ENCODE measurements at regions not wholly inside any gene's neighbourhood (a gene's known extent, or its start where the extent isn't known, plus 50 kb on each side); places are given as distances from the start of the nearest gene placed in this dataset.

DNA sequence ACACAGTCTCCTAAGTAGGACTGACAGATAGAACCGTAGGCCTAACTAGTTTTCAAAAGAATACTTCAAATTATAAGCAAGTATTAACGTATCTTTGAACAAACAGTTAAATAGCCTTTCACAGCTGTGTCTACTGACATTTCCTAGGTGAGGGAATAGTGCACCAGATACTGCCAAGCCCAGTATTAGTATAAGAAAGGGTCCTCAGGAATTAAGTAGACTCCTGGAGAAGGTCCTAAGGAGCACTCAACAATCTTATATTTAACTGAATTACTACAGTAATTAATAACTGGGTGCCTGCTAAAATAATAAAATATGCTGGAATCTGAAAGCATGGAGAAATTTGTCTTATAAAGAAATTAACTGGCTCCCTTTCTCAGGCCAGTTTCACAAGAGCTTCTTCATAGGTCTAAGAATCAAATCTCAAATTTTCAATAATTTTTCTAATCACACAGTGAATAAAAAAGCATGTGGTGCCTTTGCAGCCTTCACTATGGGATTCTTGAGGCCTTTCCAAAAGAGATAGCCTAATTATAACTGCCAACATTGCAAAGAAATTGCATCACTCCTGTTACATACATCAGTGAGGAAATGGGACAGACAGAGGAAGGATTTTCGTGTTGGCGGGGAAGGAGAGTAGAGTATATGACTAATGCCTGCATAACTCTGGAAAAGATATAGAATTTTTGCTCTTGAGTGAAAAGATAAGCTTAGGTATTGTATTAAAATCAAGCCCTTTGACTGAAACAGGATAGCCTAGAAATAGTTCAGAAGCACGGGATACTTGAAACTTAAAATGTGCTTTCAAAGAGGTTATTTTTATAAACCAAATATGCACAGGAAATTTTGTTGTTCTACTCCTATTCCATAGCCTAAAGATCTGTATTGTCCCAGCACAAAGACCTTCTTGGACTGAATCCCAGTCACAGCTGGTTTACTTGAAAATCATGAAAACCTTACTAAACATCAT lies 228.6 kb upstream of the STK17B start (continued):
- TF ChIP-seq, protein P1, sequence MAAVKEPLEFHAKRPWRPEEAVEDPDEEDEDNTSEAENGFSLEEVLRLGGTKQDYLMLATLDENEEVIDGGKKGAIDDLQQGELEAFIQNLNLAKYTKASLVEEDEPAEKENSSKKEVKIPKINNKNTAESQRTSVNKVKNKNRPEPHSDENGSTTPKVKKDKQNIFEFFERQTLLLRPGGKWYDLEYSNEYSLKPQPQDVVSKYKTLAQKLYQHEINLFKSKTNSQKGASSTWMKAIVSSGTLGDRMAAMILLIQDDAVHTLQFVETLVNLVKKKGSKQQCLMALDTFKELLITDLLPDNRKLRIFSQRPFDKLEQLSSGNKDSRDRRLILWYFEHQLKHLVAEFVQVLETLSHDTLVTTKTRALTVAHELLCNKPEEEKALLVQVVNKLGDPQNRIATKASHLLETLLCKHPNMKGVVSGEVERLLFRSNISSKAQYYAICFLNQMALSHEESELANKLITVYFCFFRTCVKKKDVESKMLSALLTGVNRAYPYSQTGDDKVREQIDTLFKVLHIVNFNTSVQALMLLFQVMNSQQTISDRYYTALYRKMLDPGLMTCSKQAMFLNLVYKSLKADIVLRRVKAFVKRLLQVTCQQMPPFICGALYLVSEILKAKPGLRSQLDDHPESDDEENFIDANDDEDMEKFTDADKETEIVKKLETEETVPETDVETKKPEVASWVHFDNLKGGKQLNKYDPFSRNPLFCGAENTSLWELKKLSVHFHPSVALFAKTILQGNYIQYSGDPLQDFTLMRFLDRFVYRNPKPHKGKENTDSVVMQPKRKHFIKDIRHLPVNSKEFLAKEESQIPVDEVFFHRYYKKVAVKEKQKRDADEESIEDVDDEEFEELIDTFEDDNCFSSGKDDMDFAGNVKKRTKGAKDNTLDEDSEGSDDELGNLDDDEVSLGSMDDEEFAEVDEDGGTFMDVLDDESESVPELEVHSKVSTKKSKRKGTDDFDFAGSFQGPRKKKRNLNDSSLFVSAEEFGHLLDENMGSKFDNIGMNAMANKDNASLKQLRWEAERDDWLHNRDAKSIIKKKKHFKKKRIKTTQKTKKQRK (IDR thresholded peaks at IDR 0.05; ENCODE audit: borderline replicate concordance, low read depth, low read length): no peak
- no peak for TF ChIP-seq CBX8 (IDR thresholded peaks at IDR 0.05; ENCODE audit: borderline replicate concordance, extremely low read depth, low read depth, low read length, poor library complexity, severe bottlenecking)
- TF ChIP-seq, protein P2, sequence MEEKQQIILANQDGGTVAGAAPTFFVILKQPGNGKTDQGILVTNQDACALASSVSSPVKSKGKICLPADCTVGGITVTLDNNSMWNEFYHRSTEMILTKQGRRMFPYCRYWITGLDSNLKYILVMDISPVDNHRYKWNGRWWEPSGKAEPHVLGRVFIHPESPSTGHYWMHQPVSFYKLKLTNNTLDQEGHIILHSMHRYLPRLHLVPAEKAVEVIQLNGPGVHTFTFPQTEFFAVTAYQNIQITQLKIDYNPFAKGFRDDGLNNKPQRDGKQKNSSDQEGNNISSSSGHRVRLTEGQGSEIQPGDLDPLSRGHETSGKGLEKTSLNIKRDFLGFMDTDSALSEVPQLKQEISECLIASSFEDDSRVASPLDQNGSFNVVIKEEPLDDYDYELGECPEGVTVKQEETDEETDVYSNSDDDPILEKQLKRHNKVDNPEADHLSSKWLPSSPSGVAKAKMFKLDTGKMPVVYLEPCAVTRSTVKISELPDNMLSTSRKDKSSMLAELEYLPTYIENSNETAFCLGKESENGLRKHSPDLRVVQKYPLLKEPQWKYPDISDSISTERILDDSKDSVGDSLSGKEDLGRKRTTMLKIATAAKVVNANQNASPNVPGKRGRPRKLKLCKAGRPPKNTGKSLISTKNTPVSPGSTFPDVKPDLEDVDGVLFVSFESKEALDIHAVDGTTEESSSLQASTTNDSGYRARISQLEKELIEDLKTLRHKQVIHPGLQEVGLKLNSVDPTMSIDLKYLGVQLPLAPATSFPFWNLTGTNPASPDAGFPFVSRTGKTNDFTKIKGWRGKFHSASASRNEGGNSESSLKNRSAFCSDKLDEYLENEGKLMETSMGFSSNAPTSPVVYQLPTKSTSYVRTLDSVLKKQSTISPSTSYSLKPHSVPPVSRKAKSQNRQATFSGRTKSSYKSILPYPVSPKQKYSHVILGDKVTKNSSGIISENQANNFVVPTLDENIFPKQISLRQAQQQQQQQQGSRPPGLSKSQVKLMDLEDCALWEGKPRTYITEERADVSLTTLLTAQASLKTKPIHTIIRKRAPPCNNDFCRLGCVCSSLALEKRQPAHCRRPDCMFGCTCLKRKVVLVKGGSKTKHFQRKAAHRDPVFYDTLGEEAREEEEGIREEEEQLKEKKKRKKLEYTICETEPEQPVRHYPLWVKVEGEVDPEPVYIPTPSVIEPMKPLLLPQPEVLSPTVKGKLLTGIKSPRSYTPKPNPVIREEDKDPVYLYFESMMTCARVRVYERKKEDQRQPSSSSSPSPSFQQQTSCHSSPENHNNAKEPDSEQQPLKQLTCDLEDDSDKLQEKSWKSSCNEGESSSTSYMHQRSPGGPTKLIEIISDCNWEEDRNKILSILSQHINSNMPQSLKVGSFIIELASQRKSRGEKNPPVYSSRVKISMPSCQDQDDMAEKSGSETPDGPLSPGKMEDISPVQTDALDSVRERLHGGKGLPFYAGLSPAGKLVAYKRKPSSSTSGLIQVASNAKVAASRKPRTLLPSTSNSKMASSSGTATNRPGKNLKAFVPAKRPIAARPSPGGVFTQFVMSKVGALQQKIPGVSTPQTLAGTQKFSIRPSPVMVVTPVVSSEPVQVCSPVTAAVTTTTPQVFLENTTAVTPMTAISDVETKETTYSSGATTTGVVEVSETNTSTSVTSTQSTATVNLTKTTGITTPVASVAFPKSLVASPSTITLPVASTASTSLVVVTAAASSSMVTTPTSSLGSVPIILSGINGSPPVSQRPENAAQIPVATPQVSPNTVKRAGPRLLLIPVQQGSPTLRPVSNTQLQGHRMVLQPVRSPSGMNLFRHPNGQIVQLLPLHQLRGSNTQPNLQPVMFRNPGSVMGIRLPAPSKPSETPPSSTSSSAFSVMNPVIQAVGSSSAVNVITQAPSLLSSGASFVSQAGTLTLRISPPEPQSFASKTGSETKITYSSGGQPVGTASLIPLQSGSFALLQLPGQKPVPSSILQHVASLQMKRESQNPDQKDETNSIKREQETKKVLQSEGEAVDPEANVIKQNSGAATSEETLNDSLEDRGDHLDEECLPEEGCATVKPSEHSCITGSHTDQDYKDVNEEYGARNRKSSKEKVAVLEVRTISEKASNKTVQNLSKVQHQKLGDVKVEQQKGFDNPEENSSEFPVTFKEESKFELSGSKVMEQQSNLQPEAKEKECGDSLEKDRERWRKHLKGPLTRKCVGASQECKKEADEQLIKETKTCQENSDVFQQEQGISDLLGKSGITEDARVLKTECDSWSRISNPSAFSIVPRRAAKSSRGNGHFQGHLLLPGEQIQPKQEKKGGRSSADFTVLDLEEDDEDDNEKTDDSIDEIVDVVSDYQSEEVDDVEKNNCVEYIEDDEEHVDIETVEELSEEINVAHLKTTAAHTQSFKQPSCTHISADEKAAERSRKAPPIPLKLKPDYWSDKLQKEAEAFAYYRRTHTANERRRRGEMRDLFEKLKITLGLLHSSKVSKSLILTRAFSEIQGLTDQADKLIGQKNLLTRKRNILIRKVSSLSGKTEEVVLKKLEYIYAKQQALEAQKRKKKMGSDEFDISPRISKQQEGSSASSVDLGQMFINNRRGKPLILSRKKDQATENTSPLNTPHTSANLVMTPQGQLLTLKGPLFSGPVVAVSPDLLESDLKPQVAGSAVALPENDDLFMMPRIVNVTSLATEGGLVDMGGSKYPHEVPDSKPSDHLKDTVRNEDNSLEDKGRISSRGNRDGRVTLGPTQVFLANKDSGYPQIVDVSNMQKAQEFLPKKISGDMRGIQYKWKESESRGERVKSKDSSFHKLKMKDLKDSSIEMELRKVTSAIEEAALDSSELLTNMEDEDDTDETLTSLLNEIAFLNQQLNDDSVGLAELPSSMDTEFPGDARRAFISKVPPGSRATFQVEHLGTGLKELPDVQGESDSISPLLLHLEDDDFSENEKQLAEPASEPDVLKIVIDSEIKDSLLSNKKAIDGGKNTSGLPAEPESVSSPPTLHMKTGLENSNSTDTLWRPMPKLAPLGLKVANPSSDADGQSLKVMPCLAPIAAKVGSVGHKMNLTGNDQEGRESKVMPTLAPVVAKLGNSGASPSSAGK (IDR thresholded peaks at IDR 0.05): peak; percentile 79
- TF ChIP-seq ZFP30 (CRISPR knock-in tag; IDR thresholded peaks at IDR 0.05; ENCODE audit: borderline replicate concordance): no peak
- TF ChIP-seq KAT7 (CRISPR knock-in tag; IDR thresholded peaks at IDR 0.05; ENCODE audit: borderline replicate concordance): no peak
- TF ChIP-seq, protein P3, sequence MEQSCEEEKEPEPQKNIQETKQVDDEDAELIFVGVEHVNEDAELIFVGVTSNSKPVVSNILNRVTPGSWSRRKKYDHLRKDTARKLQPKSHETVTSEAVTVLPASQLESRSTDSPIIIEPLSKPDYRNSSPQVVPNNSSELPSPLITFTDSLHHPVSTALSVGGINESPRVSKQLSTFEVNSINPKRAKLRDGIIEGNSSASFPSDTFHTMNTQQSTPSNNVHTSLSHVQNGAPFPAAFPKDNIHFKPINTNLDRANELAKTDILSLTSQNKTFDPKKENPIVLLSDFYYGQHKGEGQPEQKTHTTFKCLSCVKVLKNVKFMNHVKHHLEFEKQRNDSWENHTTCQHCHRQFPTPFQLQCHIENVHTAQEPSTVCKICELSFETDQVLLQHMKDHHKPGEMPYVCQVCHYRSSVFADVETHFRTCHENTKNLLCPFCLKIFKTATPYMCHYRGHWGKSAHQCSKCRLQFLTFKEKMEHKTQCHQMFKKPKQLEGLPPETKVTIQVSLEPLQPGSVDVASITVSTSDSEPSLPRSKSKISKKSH (CRISPR knock-in tag; IDR thresholded peaks at IDR 0.05): no peak
- TF ChIP-seq TBL1XR1 (IDR thresholded peaks at IDR 0.05; ENCODE audit: low read length in 2 of 2): peak in 1 of 2 experiments; percentile 80; a peak in 2 of 4 replicates
- peak; percentile 70; the same call in 1 of the 2 replicates for TF ChIP-seq SMARCC2 (IDR thresholded peaks at IDR 0.05; ENCODE audit: low read depth)
